PC-9 (cell line): ENCODE measurements at regions not wholly inside any gene's neighbourhood (a gene's known extent, or its start where the extent isn't known, plus 50 kb on each side); places are given as distances from the start of the nearest gene placed in this dataset.
"Not testable (repeated sequence)": the region's sequence is repeated elsewhere in the genome, so short reads cannot be mapped to it uniquely, and the experiment has no call there.

Source experiments
- BruUV-seq: library from RNA; stranded (reverse); fragments of 400-500 nt; replicated peaks from 2 replicates; lab custom pipeline; 2021; lab: Mats Ljungman, UMichigan
- CTCF ChIA-PET: fragments of 300-600 bp; sonication (Branson Sonifier 250); formaldehyde crosslinking; loops from one replicate; lab custom pipeline; 2022; ENCODE audit warnings: antibody characterized with exemption; lab: Charles Lee
- POLR2A ChIA-PET: fragments of 300-600 bp; sonication (Branson Sonifier 250); formaldehyde crosslinking; loops from one replicate; lab custom pipeline; 2022; ENCODE audit warnings: antibody characterized with exemption; ENCODE audit not compliant: unreplicated experiment; lab: Charles Lee
- DNase-seq, 2 experiments: peaks; one replicate each; pipeline versions ENCODE4 v3.0.0 to v3.0.0-alpha.2; 2015 to 2022; ENCODE audit warnings: mixed read lengths in 1 of 2
- H2AFZ ChIP-seq: fragments of 200-600 bp; sonication (generic); 2 replicates; pipeline ENCODE4 v1.8.1; 2017; ENCODE audit warnings: antibody characterized with exemption
- H3F3A ChIP-seq: fragments of 200-600 bp; sonication (generic); 2 replicates; pipeline ENCODE4 v1.8.1; 2017; ENCODE audit warnings: antibody characterized with exemption, mild to moderate bottlenecking, low read depth; ENCODE audit not compliant: insufficient read depth
- H3K27ac ChIP-seq: fragments of 200-600 bp; sonication (generic); 2 replicates; pipeline ENCODE4 v1.6.1; 2016; ENCODE audit warnings: mixed run types
- H3K27me3 ChIP-seq: fragments of 200-600 bp; sonication (generic); 2 replicates; pipeline ENCODE4 v1.6.1; 2016; ENCODE audit warnings: low read depth, mixed run types; ENCODE audit not compliant: insufficient read depth
- H3K36me3 ChIP-seq: fragments of 200-600 bp; sonication (generic); 2 replicates; pipeline ENCODE4 v1.6.1; 2016; ENCODE audit warnings: low read depth, mixed run types
- H3K4me1 ChIP-seq: fragments of 200-600 bp; sonication (generic); replicated peaks from 2 replicates; pipeline ENCODE4 v1.6.1; 2016; ENCODE audit warnings: mixed run types; ENCODE audit not compliant: insufficient read depth
- H3K4me2 ChIP-seq: fragments of 200-600 bp; sonication (generic); 2 replicates; pipeline ENCODE4 v1.6.1; 2017; ENCODE audit warnings: mixed run types
- H3K4me3 ChIP-seq: fragments of 200-600 bp; sonication (generic); 2 replicates; pipeline ENCODE4 v1.6.1; 2016; ENCODE audit warnings: mixed run types
- H3K79me2 ChIP-seq: fragments of 200-600 bp; sonication (generic); 2 replicates; pipeline ENCODE4 v1.6.1; 2017; ENCODE audit warnings: low read depth, mixed run types
- H3K9me2 ChIP-seq: fragments of 200-600 bp; sonication (generic); 2 replicates; pipeline ENCODE4 v1.8.1; 2017; ENCODE audit warnings: mild to moderate bottlenecking; ENCODE audit not compliant: insufficient read depth
- H3K9me3 ChIP-seq: fragments of 200-600 bp; sonication (generic); 2 replicates; pipeline ENCODE4 v1.8.1; 2016; ENCODE audit warnings: low read depth; ENCODE audit not compliant: insufficient read depth
- H4K20me1 ChIP-seq: fragments of 200-600 bp; sonication (generic); 2 replicates; pipeline ENCODE4 v1.8.1; 2017; ENCODE audit not compliant: insufficient read depth
- intact Hi-C: fragments of 100-400 bp; cut with micrococcal nuclease; formaldehyde crosslinking; loops from one replicate; pipeline ENCODE4 v1.10.0; 2022; ENCODE audit not compliant: unreplicated experiment
- TF ChIP-seq, protein P1 (sequence below): fragments of 200-600 bp; sonication (generic); conservative IDR thresholded peaks from 2 replicates; pipeline ENCODE4 v1.6.1; 2017; ENCODE audit warnings: mixed run types, antibody characterized with exemption, mild to moderate bottlenecking, moderate library complexity

DNA sequence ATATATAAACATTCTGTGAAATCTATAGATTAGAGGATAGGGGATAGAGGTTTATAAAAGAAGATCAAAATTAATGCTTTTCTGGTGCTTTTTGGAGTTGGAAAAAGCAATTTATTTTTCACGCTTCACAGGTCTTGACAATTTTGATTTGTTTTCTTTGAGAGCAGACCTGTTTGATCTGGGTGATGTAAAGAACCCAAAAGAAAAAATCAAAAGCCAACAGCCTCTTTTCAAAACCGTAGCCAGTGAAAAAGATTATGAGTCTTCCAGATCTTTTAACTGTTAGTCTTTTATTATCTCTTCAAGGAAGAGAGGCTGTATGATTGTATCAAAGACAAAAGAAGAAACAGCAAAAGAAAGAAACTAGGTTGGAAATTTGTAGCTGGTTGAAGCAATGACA is 1738.7 kb downstream of the KHDRBS2 start:
- H2AFZ ChIP-seq, H3K4me2 ChIP-seq, BruUV-seq, H3F3A ChIP-seq, DNase-seq, CTCF ChIA-PET, H3K4me1 ChIP-seq, H3K36me3 ChIP-seq, H4K20me1 ChIP-seq, POLR2A ChIA-PET, H3K27me3 ChIP-seq, H3K27ac ChIP-seq, H3K4me3 ChIP-seq, H3K9me3 ChIP-seq, H3K79me2 ChIP-seq, H3K9me2 ChIP-seq, intact Hi-C loops: not testable (repeated sequence)

DNA sequence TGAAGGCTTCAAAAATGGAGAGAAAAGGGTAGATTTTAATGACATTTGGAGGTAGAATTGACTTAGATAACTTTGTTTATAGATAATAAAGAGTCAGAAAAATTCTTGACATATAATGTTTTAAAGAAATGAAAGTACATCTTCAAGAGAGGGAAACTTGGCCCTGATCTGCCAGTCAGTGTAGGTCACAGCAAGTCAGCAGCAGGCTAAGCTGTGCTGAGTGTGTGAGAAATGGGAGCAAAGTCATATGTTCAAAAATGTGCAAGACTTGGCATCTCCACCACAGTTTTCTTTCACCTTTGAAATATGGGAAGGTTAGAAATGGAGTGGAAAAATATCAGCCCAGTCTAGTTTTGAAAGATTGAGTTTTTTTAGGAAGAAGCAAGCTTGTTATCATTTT is 1761.3 kb downstream of the KHDRBS2 start:
- BruUV-seq, result not testable (repeated sequence)

DNA sequence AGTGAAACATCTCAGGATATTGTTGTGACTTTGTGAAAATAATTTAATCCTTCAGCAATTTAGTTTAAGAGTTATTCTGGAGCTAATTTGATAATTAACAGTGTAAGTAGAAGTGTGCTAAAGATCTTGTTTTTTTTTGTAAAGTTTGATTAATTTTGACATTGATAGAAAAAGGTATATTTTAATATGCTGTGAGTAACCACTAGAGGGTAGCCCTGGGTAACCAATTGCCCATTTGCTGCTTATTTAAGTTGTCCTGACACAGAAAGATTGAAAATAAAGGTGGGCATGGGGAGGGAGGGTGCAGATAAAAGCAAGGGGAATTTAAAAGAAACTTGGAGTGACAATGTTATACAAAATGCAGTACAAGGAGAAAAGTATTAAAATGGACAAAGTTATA is 1808.3 kb downstream of the KHDRBS2 start:
- intact Hi-C loops, H3K27ac ChIP-seq, H3F3A ChIP-seq, H3K27me3 ChIP-seq, H3K9me3 ChIP-seq, H3K9me2 ChIP-seq, H2AFZ ChIP-seq, H3K4me2 ChIP-seq, H3K4me1 ChIP-seq, BruUV-seq, H3K36me3 ChIP-seq, DNase-seq, H4K20me1 ChIP-seq, H3K4me3 ChIP-seq, POLR2A ChIA-PET, H3K79me2 ChIP-seq, CTCF ChIA-PET: not testable (repeated sequence)
- TF ChIP-seq, protein P1, sequence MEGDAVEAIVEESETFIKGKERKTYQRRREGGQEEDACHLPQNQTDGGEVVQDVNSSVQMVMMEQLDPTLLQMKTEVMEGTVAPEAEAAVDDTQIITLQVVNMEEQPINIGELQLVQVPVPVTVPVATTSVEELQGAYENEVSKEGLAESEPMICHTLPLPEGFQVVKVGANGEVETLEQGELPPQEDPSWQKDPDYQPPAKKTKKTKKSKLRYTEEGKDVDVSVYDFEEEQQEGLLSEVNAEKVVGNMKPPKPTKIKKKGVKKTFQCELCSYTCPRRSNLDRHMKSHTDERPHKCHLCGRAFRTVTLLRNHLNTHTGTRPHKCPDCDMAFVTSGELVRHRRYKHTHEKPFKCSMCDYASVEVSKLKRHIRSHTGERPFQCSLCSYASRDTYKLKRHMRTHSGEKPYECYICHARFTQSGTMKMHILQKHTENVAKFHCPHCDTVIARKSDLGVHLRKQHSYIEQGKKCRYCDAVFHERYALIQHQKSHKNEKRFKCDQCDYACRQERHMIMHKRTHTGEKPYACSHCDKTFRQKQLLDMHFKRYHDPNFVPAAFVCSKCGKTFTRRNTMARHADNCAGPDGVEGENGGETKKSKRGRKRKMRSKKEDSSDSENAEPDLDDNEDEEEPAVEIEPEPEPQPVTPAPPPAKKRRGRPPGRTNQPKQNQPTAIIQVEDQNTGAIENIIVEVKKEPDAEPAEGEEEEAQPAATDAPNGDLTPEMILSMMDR, result peak; percentile 49

More for the DNA sequence above, 1761.3 kb downstream of the KHDRBS2 start:
- CTCF ChIA-PET, intact Hi-C loops, H3K9me3 ChIP-seq, H3K79me2 ChIP-seq, POLR2A ChIA-PET, H3K9me2 ChIP-seq, H3F3A ChIP-seq, H3K27ac ChIP-seq, H3K4me3 ChIP-seq, H3K36me3 ChIP-seq, H3K4me1 ChIP-seq, H2AFZ ChIP-seq, H3K4me2 ChIP-seq, H4K20me1 ChIP-seq, DNase-seq, H3K27me3 ChIP-seq: not testable (repeated sequence)

DNA sequence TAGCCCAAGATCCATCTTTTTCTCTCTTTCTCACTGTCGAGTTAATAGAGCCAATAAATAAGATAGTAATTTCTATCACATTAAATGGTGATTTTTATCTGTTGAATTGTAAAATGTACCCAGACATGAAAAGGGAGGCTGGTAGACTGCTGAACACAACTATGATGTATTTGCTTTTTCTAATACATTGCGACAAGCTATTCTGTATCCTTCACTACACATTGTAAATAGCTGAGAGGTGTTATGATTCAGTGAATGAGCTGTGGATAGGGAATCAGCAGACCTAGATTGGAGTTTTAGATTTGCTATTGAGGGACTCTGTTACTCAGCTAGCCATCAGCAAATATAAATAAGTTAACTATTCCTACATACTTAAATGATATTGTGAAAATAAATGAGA is 1812.2 kb downstream of the KHDRBS2 start:
- H4K20me1 ChIP-seq, BruUV-seq, H3K27me3 ChIP-seq, POLR2A ChIA-PET, H3K79me2 ChIP-seq, CTCF ChIA-PET, H2AFZ ChIP-seq, H3K9me2 ChIP-seq, H3K9me3 ChIP-seq, H3K27ac ChIP-seq, intact Hi-C loops, H3K4me2 ChIP-seq, H3K4me3 ChIP-seq, H3F3A ChIP-seq, H3K36me3 ChIP-seq, H3K4me1 ChIP-seq, DNase-seq: not testable (repeated sequence)

DNA sequence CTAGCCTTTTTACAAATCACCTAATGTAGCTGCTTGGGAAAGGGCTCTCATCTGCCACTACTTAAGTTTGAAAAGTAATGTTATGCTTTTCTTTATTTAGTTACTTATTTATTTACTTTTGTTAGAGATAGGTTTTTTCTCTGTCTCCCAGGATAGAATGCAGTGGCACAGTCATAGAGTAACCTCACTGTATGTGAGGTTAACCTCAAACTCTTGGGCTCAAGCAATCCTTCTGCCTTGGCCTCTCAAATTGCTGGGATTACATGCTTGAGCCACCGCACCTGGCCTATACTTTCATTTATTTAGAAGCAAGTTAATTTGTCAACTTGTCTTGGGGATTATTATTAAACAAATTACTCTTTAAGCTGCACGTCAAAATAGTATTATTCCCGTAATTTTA is 1814.6 kb downstream of the KHDRBS2 start:
- H4K20me1 ChIP-seq, POLR2A ChIA-PET, H3K36me3 ChIP-seq, H3K4me3 ChIP-seq, BruUV-seq, H2AFZ ChIP-seq, H3K4me2 ChIP-seq, intact Hi-C loops, H3F3A ChIP-seq, H3K79me2 ChIP-seq, H3K9me3 ChIP-seq, H3K4me1 ChIP-seq, H3K9me2 ChIP-seq, H3K27ac ChIP-seq, H3K27me3 ChIP-seq, DNase-seq, CTCF ChIA-PET: not testable (repeated sequence)

DNA sequence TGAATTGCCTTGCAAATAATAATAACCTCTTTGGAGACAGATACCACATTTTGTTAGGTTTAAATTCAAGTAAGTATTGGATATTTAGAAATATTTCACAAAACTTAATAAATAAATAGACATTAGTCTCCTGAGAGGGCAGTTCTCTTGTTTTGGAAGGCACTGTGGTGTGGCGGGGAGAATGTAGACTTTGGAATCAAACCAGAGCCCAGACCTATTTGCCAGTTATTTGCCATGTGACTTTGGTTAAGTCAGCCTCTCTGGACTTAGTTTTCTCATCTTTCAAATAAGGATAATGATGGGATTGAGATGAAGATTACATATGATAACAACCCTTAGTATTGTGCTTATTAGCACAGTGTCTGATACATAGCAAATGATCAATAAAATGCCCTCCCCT is 1835.6 kb downstream of the KHDRBS2 start:
- H2AFZ ChIP-seq, H3F3A ChIP-seq, H3K9me2 ChIP-seq, DNase-seq, H3K9me3 ChIP-seq, POLR2A ChIA-PET, H3K27ac ChIP-seq, CTCF ChIA-PET, intact Hi-C loops, H3K36me3 ChIP-seq, H3K4me1 ChIP-seq, H3K79me2 ChIP-seq, BruUV-seq, H3K4me3 ChIP-seq, H4K20me1 ChIP-seq, H3K27me3 ChIP-seq, H3K4me2 ChIP-seq: not testable (repeated sequence)

DNA sequence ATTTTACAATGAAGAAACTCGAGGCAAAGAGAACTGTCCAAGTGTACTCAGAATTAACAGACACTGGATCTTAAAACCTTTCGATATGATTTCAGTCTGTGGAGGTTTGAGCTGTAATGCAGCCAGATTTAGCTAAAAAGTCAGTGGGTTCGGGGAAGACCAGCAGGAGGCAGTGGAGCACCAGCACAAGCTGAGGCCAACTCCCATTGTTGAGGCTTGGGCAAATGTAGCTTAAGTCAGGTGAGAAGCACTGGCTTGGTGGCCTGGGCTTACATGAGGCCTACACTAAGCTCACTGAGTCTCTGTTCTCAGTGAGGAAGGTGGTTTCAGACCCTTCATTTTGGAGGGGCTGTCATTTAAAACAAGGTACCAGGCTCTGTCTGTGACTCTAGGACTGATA is 1841.5 kb downstream of the KHDRBS2 start:
- H4K20me1 ChIP-seq, H2AFZ ChIP-seq, H3K9me2 ChIP-seq, H3K27me3 ChIP-seq, H3K27ac ChIP-seq, H3K4me1 ChIP-seq, POLR2A ChIA-PET, H3K79me2 ChIP-seq, H3K36me3 ChIP-seq, H3K4me3 ChIP-seq, H3K9me3 ChIP-seq, H3F3A ChIP-seq, CTCF ChIA-PET, H3K4me2 ChIP-seq, intact Hi-C loops, DNase-seq, BruUV-seq: not testable (repeated sequence)
